OCI-LY3 (cell line): ENCODE measurements at regions not wholly inside any gene's neighbourhood (a gene's known extent, or its start where the extent isn't known, plus 50 kb on each side); places are given as distances from the start of the nearest gene placed in this dataset.

Experiments used
- EZH2phosphoT487 ChIP-seq: fragments of 200-600 bp; shearing (Covaris generic); IDR thresholded peaks from 2 replicates; pipeline ENCODE4 v1.6.1; 2018; ENCODE audit warnings: antibody characterized with exemption, mixed run types, low read depth
- TF ChIP-seq, protein P1 (sequence below): fragments of 200-600, 300-600 bp; sonication (generic); IDR thresholded peaks from 2 replicates; pipeline ENCODE4 v1.5.1; 2014; ENCODE audit warnings: antibody characterized with exemption, low read length, low read depth

GRCh38 chr16:64445649-64446048 lies 676.2 kb downstream of the CDH11 start:
- TF ChIP-seq EZH2phosphoT487, result no peak
- TF ChIP-seq, protein P1, sequence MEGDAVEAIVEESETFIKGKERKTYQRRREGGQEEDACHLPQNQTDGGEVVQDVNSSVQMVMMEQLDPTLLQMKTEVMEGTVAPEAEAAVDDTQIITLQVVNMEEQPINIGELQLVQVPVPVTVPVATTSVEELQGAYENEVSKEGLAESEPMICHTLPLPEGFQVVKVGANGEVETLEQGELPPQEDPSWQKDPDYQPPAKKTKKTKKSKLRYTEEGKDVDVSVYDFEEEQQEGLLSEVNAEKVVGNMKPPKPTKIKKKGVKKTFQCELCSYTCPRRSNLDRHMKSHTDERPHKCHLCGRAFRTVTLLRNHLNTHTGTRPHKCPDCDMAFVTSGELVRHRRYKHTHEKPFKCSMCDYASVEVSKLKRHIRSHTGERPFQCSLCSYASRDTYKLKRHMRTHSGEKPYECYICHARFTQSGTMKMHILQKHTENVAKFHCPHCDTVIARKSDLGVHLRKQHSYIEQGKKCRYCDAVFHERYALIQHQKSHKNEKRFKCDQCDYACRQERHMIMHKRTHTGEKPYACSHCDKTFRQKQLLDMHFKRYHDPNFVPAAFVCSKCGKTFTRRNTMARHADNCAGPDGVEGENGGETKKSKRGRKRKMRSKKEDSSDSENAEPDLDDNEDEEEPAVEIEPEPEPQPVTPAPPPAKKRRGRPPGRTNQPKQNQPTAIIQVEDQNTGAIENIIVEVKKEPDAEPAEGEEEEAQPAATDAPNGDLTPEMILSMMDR, result no peak
